Sigmoid colon (tissue), 6 donors: ENCODE measurements at regions not wholly inside any gene's neighbourhood (a gene's known extent, or its start where the extent isn't known, plus 50 kb on each side); places are given as distances from the start of the nearest gene placed in this dataset.

Source experiments
- DNase-seq: peaks from one replicate; pipeline ENCODE4 v3.0.0-alpha.2; 2019
- H3K27ac ChIP-seq, 4 donors: fragments of 200-600 bp; sonication (generic); one replicate each; pipeline ENCODE4 v1.5.1; 2016 to 2019; ENCODE audit warnings: mild to moderate bottlenecking in 1 of 4
- H3K27me3 ChIP-seq, 3 donors: fragments of 200-600 bp; sonication (generic); one replicate each; pipeline ENCODE4 v1.5.1; 2019; ENCODE audit warnings: mild to moderate bottlenecking in 1 of 3
- H3K36me3 ChIP-seq, 4 donors: fragments of 200-600 bp; sonication (generic); one replicate each; pipeline ENCODE4 v1.5.1; 2016 to 2019
- H3K4me1 ChIP-seq, 4 donors: fragments of 200-600 bp; sonication (generic); one replicate each; pipeline ENCODE4 v1.5.1; 2017 to 2019
- H3K4me3 ChIP-seq, 4 donors: fragments of 200-600 bp; sonication (generic); one replicate each; pipeline ENCODE4 v1.5.1; 2017 to 2019; ENCODE audit warnings: mild to moderate bottlenecking in 2 of 4, moderate library complexity in 1 of 4
- H3K9me3 ChIP-seq, 4 donors: fragments of 200-600 bp in 3 of 4; sonication (generic) in 3 of 4; one replicate each; pipeline versions ENCODE4 v1.5.1 to v1.6.1; 2013 to 2019
- EP300 ChIP-seq, 4 donors: sonication (generic); formaldehyde crosslinking; IDR thresholded peaks; one replicate each; pipeline ENCODE4 v1.6.1; 2017; ENCODE audit warnings: antibody characterized with exemption in 4 of 4
- POLR2A ChIP-seq, 2 donors: fragments of 450-650 bp; IDR thresholded peaks; one replicate each; pipeline ENCODE4 v1.6.1; 2016; ENCODE audit warnings: antibody characterized with exemption in 2 of 2, mild to moderate bottlenecking in 2 of 2, moderate library complexity in 2 of 2
- POLR2AphosphoS5 ChIP-seq, 4 donors: sonication (generic); formaldehyde crosslinking; IDR thresholded peaks; one replicate each; pipeline ENCODE4 v1.6.1; 2017; ENCODE audit warnings: antibody characterized with exemption in 4 of 4
- WGBS, 2 donors: extraction: QIAGEN DNeasy Blood & Tissue Kit; methylation state at CpG; one replicate each; pipeline ENCODE4 v1.1.7; 2013; 5-methylcytosine and 5-hydroxymethylcytosine counted together
- intact Hi-C: fragments of 100-400 bp; cut with DNase I; formaldehyde crosslinking; loops from one replicate; pipeline ENCODE4 v1.15.1; 2023
- TF ChIP-seq, protein P1 (sequence below), 4 experiments: fragments of 450-650 bp in 3 of 4; fragments of 200-600 bp in 1 of 4; IDR thresholded peaks; one replicate each; pipeline ENCODE4 v1.5.1; 2016 to 2019; ENCODE audit warnings: antibody characterized with exemption in 4 of 4, mild to moderate bottlenecking in 3 of 4, moderate library complexity in 2 of 4
- donor health status: healthy with polysubstance abuse.
- donor health status: healthy.

DNA sequence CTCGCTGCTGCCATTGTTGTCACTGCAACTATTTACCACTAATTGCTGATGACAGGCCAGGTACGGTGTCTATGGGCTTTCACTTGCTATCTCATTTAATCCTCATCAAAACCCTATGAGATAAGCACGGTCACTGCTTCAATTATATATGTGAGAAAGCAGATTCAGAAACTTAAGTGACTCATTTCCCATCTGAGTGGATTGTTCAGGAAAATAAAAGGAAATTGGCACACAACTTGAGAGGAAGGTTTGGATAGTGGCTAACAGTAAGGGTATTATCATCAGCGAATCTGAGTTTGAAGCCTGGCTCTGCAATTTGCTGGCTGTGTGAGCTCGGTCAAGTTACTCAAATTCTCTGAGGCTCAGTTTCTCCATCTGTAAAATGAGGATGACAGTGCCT lies 196.0 kb downstream of the KCNS3 start:
- Histone ChIP-seq H3K27me3 (no peaks in the 10 kb centered on the region), H3K9me3 (no peaks in the 10 kb centered on the region), H3K36me3 (no peaks in the 10 kb centered on the region), H3K4me1 (peaks cover 0 to 22% (median 6%) of the 10 kb centered on the region in 4 donors), H3K27ac (no peak overlapping the region), H3K4me3 (no peak overlapping the region)
- DNase-seq, result no peak
- intact Hi-C loops, result no loop called here
- WGBS, 2 donors, result 81 to 89% methylated on average over 5 of the region's 5 CpGs
- TF ChIP-seq POLR2A (IDR thresholded peaks at IDR 0.05) (no peak), EP300 (IDR thresholded peaks at IDR 0.05) (no peak), POLR2AphosphoS5 (IDR thresholded peaks at IDR 0.05) (no peak)
- TF ChIP-seq, protein P1, sequence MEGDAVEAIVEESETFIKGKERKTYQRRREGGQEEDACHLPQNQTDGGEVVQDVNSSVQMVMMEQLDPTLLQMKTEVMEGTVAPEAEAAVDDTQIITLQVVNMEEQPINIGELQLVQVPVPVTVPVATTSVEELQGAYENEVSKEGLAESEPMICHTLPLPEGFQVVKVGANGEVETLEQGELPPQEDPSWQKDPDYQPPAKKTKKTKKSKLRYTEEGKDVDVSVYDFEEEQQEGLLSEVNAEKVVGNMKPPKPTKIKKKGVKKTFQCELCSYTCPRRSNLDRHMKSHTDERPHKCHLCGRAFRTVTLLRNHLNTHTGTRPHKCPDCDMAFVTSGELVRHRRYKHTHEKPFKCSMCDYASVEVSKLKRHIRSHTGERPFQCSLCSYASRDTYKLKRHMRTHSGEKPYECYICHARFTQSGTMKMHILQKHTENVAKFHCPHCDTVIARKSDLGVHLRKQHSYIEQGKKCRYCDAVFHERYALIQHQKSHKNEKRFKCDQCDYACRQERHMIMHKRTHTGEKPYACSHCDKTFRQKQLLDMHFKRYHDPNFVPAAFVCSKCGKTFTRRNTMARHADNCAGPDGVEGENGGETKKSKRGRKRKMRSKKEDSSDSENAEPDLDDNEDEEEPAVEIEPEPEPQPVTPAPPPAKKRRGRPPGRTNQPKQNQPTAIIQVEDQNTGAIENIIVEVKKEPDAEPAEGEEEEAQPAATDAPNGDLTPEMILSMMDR (IDR thresholded peaks at IDR 0.05), result no peak

DNA sequence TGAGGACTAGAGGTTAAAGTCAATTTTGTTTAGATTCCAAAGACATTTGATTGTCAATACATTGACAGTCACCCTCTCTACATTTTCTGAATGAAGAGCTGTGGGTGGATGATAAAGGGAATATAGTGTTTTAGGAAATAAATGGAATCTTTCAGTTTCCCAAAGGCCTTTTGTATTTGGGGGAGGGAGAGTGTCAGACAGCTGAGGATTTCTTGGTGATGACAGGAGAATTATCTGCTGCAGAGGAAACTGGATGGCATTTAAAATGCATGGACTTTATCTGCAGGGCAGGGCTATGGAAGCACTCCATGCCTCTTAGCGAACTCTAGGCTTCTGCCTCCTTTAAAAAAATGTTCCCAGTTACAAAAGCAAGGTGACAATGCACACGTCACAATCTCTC lies 195.1 kb downstream of the KCNS3 start:
- Histone ChIP-seq H3K36me3 (no peaks in the 10 kb centered on the region), H3K27ac (no peak overlapping the region), H3K4me1 (peaks cover 0 to 22% (median 6%) of the 10 kb centered on the region in 4 donors), H3K4me3 (no peak overlapping the region), H3K27me3 (no peaks in the 10 kb centered on the region), H3K9me3 (no peaks in the 10 kb centered on the region)
- intact Hi-C loops, result no loop called here
- 64 to 81% methylated on average over 2 of the region's 2 CpGs for WGBS, 2 donors
- DNase-seq, result no peak
- no peak for TF ChIP-seq POLR2AphosphoS5 (IDR thresholded peaks at IDR 0.05)
- TF ChIP-seq, protein P1 (IDR thresholded peaks at IDR 0.05), result no peak

DNA sequence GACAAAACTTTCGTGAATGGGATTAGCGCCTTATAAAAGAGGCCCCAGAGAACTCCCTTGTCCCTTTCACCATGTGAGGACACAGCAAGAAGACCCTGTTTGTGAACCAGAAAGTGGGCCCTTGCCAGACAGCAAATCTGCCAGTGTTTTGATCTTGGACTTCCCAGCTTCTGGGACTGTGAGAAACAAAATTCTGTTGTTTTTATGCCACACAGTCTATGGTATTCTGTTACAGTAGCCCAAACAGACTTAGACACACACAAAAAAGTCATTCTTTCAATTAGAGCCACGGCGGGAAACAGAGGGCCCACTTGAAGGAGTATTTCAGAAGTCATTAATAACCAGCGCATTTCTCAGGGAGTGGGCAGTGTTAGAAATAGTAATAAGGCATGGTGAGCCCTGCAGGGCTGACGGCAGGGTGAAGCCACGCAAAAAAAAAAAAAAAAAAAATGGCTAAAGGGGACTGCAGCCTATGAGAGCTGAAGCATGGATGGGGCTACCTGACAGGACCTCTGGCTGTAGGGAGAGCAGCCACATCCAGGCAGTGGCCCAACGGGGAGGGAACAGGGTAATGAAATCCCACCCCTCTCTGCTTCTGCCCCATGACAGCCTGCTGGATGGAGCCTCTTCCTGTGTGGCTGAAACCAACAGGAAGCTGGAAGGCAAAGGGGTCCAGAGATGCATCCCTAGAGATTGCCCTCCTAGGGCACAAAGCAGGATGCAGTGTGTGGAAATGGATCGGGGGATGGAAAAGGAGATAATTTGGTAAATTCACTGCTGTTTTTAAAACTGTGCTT lies 189.3 kb downstream of the KCNS3 start:
- H3K4me1 ChIP-seq, result peaks cover 0 to 42% (median 16%) of the 10 kb centered on the region in 4 donors
- H3K4me3 ChIP-seq, result no peak overlapping the region
- H3K27me3 ChIP-seq, result no peaks in the 10 kb centered on the region
- WGBS, 2 donors, result 68 to 79% methylated on average over 9 of the region's 9 CpGs
- DNase-seq, result no peak
- TF ChIP-seq, protein P1 (IDR thresholded peaks at IDR 0.05), result no peak
- TF ChIP-seq POLR2AphosphoS5 (IDR thresholded peaks at IDR 0.05), result no peak
- no peak for TF ChIP-seq EP300 (IDR thresholded peaks at IDR 0.05)
- no peak for TF ChIP-seq POLR2A (IDR thresholded peaks at IDR 0.05)
- no peaks in the 10 kb centered on the region for H3K9me3 ChIP-seq
- H3K36me3 ChIP-seq, result no peaks in the 10 kb centered on the region
- no peak overlapping the region for H3K27ac ChIP-seq
- intact Hi-C loops, result no loop called here

DNA sequence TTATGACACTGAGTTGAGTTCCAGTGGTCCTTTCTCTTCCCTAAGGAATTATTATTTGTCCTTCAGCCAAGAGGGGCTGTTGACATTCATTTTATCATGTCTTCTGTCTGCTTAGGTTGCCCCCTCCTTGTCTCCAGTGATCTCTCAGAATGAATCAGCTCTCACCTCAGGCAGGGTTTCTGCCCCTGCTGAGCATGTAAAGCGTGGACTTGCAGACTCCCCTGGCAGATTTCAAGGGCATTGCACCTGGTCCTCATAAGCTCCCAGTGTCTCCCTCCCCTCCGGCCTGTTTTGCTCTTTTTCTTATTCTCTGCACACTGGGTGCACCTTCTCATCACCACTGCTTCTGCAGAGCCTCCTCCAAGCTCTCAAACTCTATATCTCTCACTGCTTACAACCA lies 188.4 kb downstream of the KCNS3 start:
- H3K36me3 ChIP-seq, result no peaks in the 10 kb centered on the region
- H3K27ac ChIP-seq, result peak overlapping the region in 1 of 4 donors; percentile 16
- no peak for DNase-seq
- 45 to 72% methylated on average over 2 of the region's 2 CpGs for WGBS, 2 donors
- intact Hi-C loops, result no loop called here
- no peak for TF ChIP-seq POLR2AphosphoS5 (IDR thresholded peaks at IDR 0.05)
- TF ChIP-seq, protein P1 (IDR thresholded peaks at IDR 0.05), result no peak
- no peak for TF ChIP-seq POLR2A (IDR thresholded peaks at IDR 0.05)
- TF ChIP-seq EP300 (IDR thresholded peaks at IDR 0.05), result no peak
- H3K4me3 ChIP-seq, result no peak overlapping the region
- H3K4me1 ChIP-seq, result peaks cover 0 to 42% (median 16%) of the 10 kb centered on the region in 4 donors
- H3K9me3 ChIP-seq, result no peaks in the 10 kb centered on the region
- no peaks in the 10 kb centered on the region for H3K27me3 ChIP-seq
